HG02588 (cell line): ENCODE measurements at regions not wholly inside any gene's neighbourhood (a gene's known extent, or its start where the extent isn't known, plus 50 kb on each side); places are given as distances from the start of the nearest gene placed in this dataset.

Experiments used
- ATAC-seq: cut with Tn5 transposase; IDR thresholded peaks from one replicate; pipeline ENCODE4 v1.9.1; 2021; ENCODE audit warnings: mild to moderate bottlenecking, moderate library complexity; ENCODE audit not compliant: unreplicated experiment

- ATAC-seq = no peak
These were observed 351.9 kb downstream of the C16orf95 start for GRCh38 chr16:86965331-86965730.

- ATAC-seq = no peak
These were observed 351.2 kb downstream of the C16orf95 start for GRCh38 chr16:86965840-86966550.

GRCh38 chr16:86966777-86967176, 350.4 kb downstream of the C16orf95 start:
- ATAC-seq = no peak

GRCh38 chr16:86968866-86969265, 348.3 kb downstream of the C16orf95 start:
- no peak for ATAC-seq

- no peak for ATAC-seq
These were observed 347.5 kb downstream of the C16orf95 start for GRCh38 chr16:86969716-86970115.

- ATAC-seq = no peak
These were observed 346.9 kb downstream of the C16orf95 start for GRCh38 chr16:86970279-86970678.

- no peak for ATAC-seq
These were observed 346.5 kb downstream of the C16orf95 start for GRCh38 chr16:86970726-86971125.

- ATAC-seq = no peak
These were observed 345.9 kb downstream of the C16orf95 start for GRCh38 chr16:86971251-86971650.

GRCh38 chr16:86974120-86974519, 343.1 kb downstream of the C16orf95 start:
- no peak for ATAC-seq

GRCh38 chr16:86975445-86975844, 341.7 kb downstream of the C16orf95 start:
- no peak for ATAC-seq

- no peak for ATAC-seq
These were observed 340.0 kb downstream of the C16orf95 start for GRCh38 chr16:86977076-86977676.

- no peak for ATAC-seq
These were observed 338.7 kb downstream of the C16orf95 start for GRCh38 chr16:86978445-86979030.

GRCh38 chr16:86979061-86979460, 338.1 kb downstream of the C16orf95 start:
- ATAC-seq = no peak

GRCh38 chr16:86979984-86980553, 337.1 kb downstream of the C16orf95 start:
- ATAC-seq = no peak

- no peak for ATAC-seq
These were observed 336.5 kb downstream of the C16orf95 start for GRCh38 chr16:86980644-86981043.

GRCh38 chr16:86982347-86982596, 334.9 kb downstream of the C16orf95 start:
- no peak for ATAC-seq

- no peak for ATAC-seq
These were observed 334.3 kb downstream of the C16orf95 start for GRCh38 chr16:86982912-86983311.

GRCh38 chr16:86983621-86984020, 333.6 kb downstream of the C16orf95 start:
- no peak for ATAC-seq

GRCh38 chr16:86984343-86984742, 332.8 kb downstream of the C16orf95 start:
- ATAC-seq = no peak

GRCh38 chr16:86984991-86985647, 332.1 kb downstream of the C16orf95 start:
- no peak for ATAC-seq

- ATAC-seq = no peak
These were observed 331.6 kb downstream of the C16orf95 start for GRCh38 chr16:86985648-86986015.

- ATAC-seq = no peak
These were observed 331.1 kb downstream of the C16orf95 start for GRCh38 chr16:86986136-86986535.
